Muscle layer of duodenum (tissue), 2 donors: ENCODE measurements at regions not wholly inside any gene's neighbourhood (a gene's known extent, or its start where the extent isn't known, plus 50 kb on each side); places are given as distances from the start of the nearest gene placed in this dataset.
"Not testable (repeated sequence)": the region's sequence is repeated elsewhere in the genome, so short reads cannot be mapped to it uniquely, and the experiment has no call there.

Experiments
- H3K27ac ChIP-seq: one replicate; pipeline ENCODE4 v1.7.0; 2013; ENCODE audit warnings: mild to moderate bottlenecking, low read length
- H3K27me3 ChIP-seq: one replicate; pipeline ENCODE4 v1.7.0; 2013; ENCODE audit warnings: low read depth, mild to moderate bottlenecking, control low read depth, low read length
- H3K36me3 ChIP-seq, 2 donors: one replicate each; pipeline ENCODE4 v1.7.0; 2013; ENCODE audit warnings: low read length in 2 of 2, control low read depth in 1 of 2, mild to moderate bottlenecking in 1 of 2; ENCODE audit not compliant: insufficient read depth in 2 of 2, control insufficient read depth in 1 of 2
- H3K4me1 ChIP-seq, 2 donors: one replicate each; pipeline ENCODE4 v1.7.0; 2013; ENCODE audit warnings: low read length in 2 of 2, mild to moderate bottlenecking in 2 of 2, control low read depth in 1 of 2, moderate library complexity in 1 of 2; ENCODE audit not compliant: insufficient read depth in 2 of 2, control insufficient read depth in 1 of 2
- H3K4me3 ChIP-seq, 2 donors: one replicate each; pipeline ENCODE4 v1.7.0; 2013; ENCODE audit warnings: low read length in 2 of 2, low read depth in 1 of 2, mild to moderate bottlenecking in 1 of 2
- H3K9me3 ChIP-seq, 2 donors: one replicate each; pipeline ENCODE4 v1.7.0; 2013; ENCODE audit warnings: low read length in 2 of 2, control low read depth in 1 of 2, mild to moderate bottlenecking in 1 of 2; ENCODE audit not compliant: control insufficient read depth in 1 of 2
- donor health status: healthy.

DNA sequence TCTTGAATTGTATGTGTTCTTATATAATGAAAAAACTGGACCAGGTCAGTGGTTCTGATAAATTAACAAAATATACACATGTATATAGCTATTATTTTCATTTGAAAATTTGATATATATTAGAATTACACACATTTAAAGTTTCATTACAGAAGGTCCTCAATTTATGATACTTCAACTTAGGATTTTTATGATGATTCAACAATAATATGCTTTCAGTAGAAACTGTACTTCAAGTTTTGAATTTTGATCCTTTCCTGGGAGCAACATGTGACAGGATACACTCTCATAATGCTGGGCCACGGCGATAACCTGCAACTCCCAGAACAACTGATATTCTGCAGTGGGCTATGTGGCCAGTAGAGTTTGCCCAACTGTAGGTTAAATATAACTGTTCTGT is 344.7 kb downstream of the TAF11L14 start:
- Histone ChIP-seq H3K9me3 (no peaks in the 10 kb centered on the region), H3K4me3 (no peak overlapping the region), H3K36me3 (no peaks in the 10 kb centered on the region), H3K4me1 (no peaks in the 10 kb centered on the region), H3K27ac (no peak overlapping the region), H3K27me3 (no peaks in the 10 kb centered on the region)

DNA sequence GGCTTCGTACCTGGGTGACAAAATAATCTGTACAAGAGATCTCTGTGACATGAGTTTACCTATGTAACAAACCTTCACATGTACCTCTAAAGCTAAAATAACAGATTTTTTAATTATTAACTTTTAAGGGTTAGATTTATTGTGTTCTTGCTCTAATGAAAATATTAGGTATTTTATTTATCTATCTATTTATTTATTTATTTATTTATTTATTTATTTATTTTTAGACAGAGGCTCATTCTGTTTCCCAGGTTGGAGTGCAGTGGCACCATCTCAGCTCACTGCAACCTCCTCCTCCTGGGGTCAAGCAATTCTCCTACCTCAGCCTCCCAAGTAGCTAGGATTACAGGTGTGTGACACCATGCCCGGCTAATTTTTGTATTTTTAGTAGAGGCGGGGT is 348.4 kb downstream of the TAF11L14 start:
- H3K4me3 ChIP-seq, H3K27me3 ChIP-seq, H3K36me3 ChIP-seq, H3K4me1 ChIP-seq, H3K9me3 ChIP-seq, H3K27ac ChIP-seq: not testable (repeated sequence)

DNA sequence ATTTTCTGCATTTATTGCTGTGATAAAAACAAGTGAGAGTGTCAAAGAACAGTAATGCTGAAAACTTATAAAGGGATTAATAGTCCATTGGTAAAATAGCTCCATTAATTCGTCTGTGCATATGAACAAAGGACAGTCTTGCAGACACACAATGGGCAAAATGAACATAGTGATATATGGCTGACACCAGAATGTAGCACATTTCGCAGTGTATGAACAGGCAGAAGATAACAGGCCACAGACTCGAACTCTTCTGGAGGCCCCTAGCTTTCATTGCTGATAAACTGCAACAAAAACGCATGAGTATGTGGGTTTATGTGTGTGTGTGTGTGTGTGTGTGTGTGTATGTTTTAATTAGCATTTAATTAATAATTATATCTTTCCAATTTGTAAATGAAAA is 354.8 kb downstream of the TAF11L14 start:
- Histone ChIP-seq H3K9me3 (no peaks in the 10 kb centered on the region), H3K4me1 (no peaks in the 10 kb centered on the region), H3K4me3 (no peak overlapping the region), H3K36me3 (no peaks in the 10 kb centered on the region), H3K27ac (no peak overlapping the region), H3K27me3 (no peaks in the 10 kb centered on the region)

DNA sequence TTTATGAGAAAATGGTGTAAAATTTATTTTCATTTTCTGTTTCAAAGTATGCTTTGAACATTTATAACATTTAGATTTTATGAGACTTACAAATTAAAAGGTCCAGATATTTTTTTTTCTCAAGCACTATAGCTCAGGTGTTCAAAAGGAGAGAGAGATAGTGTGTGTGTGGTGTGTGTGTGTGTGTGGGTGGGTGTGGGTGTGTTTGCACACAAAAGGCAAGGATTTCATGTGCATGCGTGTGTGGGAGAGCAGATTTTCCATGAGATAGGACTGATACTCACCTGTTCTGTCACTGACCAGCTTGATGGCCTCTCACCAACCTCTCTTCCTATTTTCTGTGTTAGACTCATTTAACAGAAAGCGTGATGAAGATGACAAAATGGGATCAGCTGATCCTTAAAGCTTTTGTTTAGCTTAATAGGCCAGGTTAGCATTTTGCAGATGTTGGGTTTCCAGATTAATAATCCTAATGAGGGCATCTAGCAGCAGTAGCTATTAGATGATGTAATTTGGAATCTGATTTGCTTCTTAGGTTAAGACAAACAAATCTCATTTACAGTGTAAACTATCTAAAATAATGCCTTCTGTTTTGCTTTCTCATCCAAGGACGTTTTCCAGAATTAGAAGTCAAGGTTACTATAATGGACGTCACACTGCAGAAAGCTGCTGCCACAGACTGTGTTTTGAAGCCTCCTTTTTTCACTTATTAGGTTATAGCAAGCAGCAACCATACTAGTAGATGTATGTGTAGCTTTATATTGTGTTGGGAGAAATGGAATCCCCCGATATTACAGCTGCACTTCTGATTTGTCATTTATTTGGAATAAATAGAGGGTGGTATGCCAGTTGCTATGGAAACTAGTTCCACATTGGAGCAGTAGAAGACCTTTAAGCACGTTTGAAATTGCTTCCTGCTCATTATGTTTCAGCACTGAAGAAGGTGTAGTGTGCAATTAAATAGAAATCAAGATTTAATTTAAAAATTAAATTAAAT is 355.6 kb downstream of the TAF11L14 start:
- no peak overlapping the region for H3K4me3 ChIP-seq
- H3K27me3 ChIP-seq, result no peaks in the 10 kb centered on the region
- no peaks in the 10 kb centered on the region for H3K9me3 ChIP-seq
- H3K36me3 ChIP-seq, result no peaks in the 10 kb centered on the region
- H3K4me1 ChIP-seq, result no peaks in the 10 kb centered on the region
- H3K27ac ChIP-seq, result no peak overlapping the region

DNA sequence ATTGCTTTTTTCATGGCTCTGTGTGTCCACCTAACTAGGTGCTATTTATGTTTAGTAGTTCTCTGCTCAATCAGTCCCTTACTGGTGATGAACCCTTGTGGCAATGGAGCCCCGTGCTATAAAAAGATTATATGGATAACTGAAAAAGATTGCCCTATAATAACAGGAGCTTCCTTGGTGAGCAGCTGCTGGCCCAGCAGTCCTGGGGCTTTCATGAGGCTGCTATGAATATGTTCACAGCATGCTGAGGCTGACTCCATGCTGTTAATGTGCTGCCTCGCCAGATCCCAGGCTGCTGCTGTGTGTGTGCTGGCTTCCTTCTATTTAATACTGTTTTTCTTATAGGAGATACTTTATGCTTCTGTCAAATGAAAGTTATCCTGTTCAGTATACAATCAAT is 357.5 kb downstream of the TAF11L14 start:
- no peak overlapping the region for H3K27ac ChIP-seq
- H3K27me3 ChIP-seq, result no peaks in the 10 kb centered on the region
- no peak overlapping the region for H3K4me3 ChIP-seq

DNA sequence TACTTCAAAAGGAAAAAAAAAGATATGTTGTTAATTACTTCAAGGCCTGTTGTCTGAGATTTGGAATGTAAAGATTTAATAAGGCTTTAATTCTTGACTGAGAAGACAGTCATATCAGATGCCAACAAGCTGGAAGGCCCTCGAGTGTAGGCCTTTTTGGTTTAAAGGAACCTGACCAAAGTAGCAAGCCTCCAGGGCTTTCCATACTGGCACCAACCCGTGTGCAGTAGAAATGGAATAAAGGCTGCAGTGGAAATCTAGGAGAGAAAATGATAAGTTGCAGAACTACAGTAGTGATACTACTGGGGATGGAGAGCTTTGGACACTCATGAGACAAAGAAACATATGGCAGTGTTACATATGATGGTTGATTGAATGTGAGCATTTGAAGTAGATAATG is 358.0 kb downstream of the TAF11L14 start:
- Histone ChIP-seq H3K4me1 (no peaks in the 10 kb centered on the region), H3K27me3 (no peaks in the 10 kb centered on the region), H3K36me3 (no peaks in the 10 kb centered on the region), H3K9me3 (no peaks in the 10 kb centered on the region), H3K27ac (no peak overlapping the region), H3K4me3 (no peak overlapping the region)

More for the DNA sequence above, 357.5 kb downstream of the TAF11L14 start:
- Histone ChIP-seq H3K9me3 (no peaks in the 10 kb centered on the region), H3K36me3 (no peaks in the 10 kb centered on the region), H3K4me1 (no peaks in the 10 kb centered on the region)

DNA sequence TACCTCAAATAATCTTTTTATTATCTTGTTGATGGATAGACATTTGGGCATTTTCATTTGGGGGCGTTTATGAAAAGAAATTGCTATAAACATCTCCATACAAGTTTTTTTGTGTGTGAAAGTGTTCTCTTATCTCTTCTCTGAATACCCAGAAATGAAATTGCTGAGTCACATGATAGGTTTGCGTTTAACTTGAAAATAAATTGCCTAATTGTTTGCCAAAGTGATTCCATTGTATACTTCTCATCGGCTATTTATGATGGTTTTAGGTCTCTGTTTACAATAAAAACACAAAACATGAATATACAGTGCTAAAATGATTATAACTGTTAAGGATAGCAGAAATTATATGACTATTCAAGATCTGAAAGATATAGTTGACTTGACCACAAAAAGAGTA is 361.7 kb downstream of the TAF11L14 start:
- H3K4me3 ChIP-seq, result no peak overlapping the region
- H3K27me3 ChIP-seq, result no peaks in the 10 kb centered on the region
- H3K9me3 ChIP-seq, result no peaks in the 10 kb centered on the region
- H3K36me3 ChIP-seq, result no peaks in the 10 kb centered on the region
- no peaks in the 10 kb centered on the region for H3K4me1 ChIP-seq
- no peak overlapping the region for H3K27ac ChIP-seq

DNA sequence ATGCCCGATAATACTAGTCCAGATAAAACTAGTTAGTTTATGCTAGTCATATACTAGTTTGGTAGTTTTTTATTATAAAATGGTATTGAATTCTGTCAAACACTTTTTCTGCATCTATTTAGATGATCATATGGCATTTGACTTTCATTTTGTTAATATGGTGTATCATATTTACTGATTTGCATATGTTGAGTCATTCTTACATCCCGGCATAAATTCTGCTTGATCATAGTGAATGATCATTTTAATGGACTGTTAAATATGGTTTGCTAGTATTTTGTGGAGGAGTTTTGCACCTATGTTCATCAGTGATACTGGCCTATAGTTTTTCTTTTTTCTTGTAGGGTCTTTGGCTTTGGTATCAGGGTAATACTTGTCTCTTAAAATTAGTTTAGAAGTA is 365.6 kb downstream of the TAF11L14 start:
- no peak overlapping the region for H3K4me3 ChIP-seq
- H3K36me3 ChIP-seq, result no peaks in the 10 kb centered on the region
- H3K9me3 ChIP-seq, result no peaks in the 10 kb centered on the region
- H3K27me3 ChIP-seq, result no peaks in the 10 kb centered on the region
- H3K27ac ChIP-seq, result no peak overlapping the region
- no peaks in the 10 kb centered on the region for H3K4me1 ChIP-seq

DNA sequence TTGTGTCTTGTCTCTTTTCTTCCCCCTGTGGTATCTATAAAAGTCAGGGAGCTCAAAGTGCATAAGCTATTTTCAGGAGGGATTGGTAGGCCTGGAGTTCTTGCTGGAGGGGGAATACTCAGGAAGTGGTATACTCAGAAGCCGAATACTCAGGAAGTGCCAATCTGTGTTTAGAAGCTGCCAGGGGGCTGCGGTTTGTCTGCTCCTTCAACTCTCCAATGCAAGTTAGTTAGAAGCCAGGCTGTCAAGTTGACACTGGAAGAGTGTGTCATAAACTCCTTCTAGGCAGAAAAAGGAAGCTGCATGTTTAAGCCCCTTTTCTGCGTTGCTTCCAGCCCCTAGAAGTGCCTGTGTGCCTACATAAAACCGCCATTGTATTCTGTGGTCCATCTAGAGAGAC is 366.5 kb downstream of the TAF11L14 start:
- no peak overlapping the region for H3K4me3 ChIP-seq
- H3K4me1 ChIP-seq, result no peaks in the 10 kb centered on the region
- H3K27me3 ChIP-seq, result no peaks in the 10 kb centered on the region
- H3K9me3 ChIP-seq, result no peaks in the 10 kb centered on the region
- no peak overlapping the region for H3K27ac ChIP-seq
- no peaks in the 10 kb centered on the region for H3K36me3 ChIP-seq

DNA sequence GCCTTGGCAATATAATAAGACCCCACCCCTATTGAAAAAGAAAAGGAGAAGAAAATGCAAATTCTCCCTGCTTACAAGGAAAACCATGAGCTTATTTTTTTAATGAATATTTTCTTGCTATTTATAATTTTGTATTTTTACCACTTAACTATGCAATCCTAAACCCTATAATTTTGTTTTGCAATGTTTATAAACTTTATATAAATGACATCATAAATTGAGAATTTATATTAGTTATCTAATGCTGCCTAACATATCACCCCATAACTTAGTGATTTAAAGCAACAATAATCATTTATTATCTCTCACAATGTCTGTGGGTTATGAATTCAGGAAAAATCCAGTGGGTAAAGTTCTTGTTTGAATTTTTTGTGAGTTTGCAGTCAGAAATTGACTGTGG is 369.1 kb downstream of the TAF11L14 start:
- Histone ChIP-seq H3K4me3 (no peak overlapping the region), H3K4me1 (no peaks in the 10 kb centered on the region), H3K9me3 (no peaks in the 10 kb centered on the region), H3K36me3 (no peaks in the 10 kb centered on the region), H3K27ac (no peak overlapping the region), H3K27me3 (no peaks in the 10 kb centered on the region)

DNA sequence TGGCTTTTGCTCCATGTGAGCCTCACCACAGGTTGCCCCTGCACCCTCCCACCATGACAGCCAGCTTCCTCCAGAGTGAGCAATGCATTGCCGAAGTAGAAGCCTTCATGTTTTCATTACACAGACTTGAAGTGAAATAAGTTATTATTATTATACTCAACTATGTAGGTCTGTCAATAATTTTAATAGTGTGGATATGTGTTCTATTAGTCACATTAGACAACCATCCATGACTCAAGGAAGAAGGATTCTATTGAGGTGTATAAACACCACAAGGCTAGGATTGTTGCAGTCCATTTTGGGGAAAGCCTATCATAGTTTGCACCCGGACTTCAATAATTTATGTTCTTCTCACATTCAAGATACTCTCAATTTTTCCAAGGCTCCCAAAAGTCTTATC is 369.5 kb downstream of the TAF11L14 start:
- H3K9me3 ChIP-seq, result no peaks in the 10 kb centered on the region
- no peak overlapping the region for H3K4me3 ChIP-seq
- no peaks in the 10 kb centered on the region for H3K4me1 ChIP-seq
- H3K27ac ChIP-seq, result no peak overlapping the region
- no peaks in the 10 kb centered on the region for H3K36me3 ChIP-seq
- no peaks in the 10 kb centered on the region for H3K27me3 ChIP-seq

DNA sequence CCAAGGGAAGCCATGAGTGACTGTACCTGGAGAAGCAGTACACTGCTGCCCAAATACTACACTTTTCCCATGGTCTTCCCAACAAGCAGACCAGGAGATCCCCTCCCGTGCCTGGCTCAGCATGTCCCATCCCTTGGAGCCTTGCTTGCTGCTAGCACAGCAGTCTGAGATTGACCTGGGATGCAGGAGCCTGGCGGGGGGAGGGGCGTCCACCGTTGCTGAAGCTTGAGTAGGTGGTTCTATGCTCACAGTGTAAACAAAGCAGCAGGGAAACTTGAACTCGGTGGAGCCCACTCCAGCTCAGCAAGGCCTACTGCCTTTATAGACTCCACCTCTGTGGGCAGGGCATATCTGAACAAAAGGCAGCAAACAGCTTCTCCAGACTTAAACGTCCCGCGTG is 372.0 kb downstream of the TAF11L14 start:
- not testable (repeated sequence) for H3K27ac ChIP-seq, H3K36me3 ChIP-seq, H3K9me3 ChIP-seq

More for the DNA sequence above, 372.0 kb downstream of the TAF11L14 start:
- not testable (repeated sequence) for H3K27me3 ChIP-seq, H3K4me3 ChIP-seq, H3K4me1 ChIP-seq
